Effector memory CD4-positive, alpha-beta T cell (primary cell): ENCODE measurements at regions not wholly inside any gene's neighbourhood (a gene's known extent, or its start where the extent isn't known, plus 50 kb on each side); places are given as distances from the start of the nearest gene placed in this dataset.

Experiments
- DNase-seq, 3 donors: peaks; one replicate each; pipeline ENCODE4 v3.0.0-alpha.2; 2020
- H3K27ac ChIP-seq: 2 replicates; pipeline ENCODE4 v1.7.0; 2013; ENCODE audit warnings: mild to moderate bottlenecking, low read length, moderate library complexity; ENCODE audit not compliant: insufficient read depth, poor library complexity, severe bottlenecking
- H3K27me3 ChIP-seq: replicated peaks from 2 replicates; pipeline ENCODE4 v1.7.0; 2013; ENCODE audit warnings: mild to moderate bottlenecking, low read length; ENCODE audit not compliant: insufficient read depth, control insufficient read depth, poor library complexity, severe bottlenecking
- H3K36me3 ChIP-seq: 2 replicates; pipeline ENCODE4 v1.7.0; 2013; ENCODE audit warnings: mild to moderate bottlenecking, low read length, moderate library complexity; ENCODE audit not compliant: control insufficient read depth, insufficient read depth
- H3K4me1 ChIP-seq: 2 replicates; pipeline ENCODE4 v1.7.0; 2013; ENCODE audit warnings: low read length, mild to moderate bottlenecking; ENCODE audit not compliant: control insufficient read depth, insufficient read depth, poor library complexity, severe bottlenecking
- H3K4me3 ChIP-seq: 2 replicates; pipeline ENCODE4 v1.7.0; 2013; ENCODE audit warnings: low read length, low read depth, mild to moderate bottlenecking; ENCODE audit not compliant: insufficient read depth, poor library complexity, severe bottlenecking
- H3K9me3 ChIP-seq: 2 replicates; pipeline ENCODE4 v1.7.0; 2013; ENCODE audit warnings: mild to moderate bottlenecking, low read length, moderate library complexity; ENCODE audit not compliant: control insufficient read depth

DNA sequence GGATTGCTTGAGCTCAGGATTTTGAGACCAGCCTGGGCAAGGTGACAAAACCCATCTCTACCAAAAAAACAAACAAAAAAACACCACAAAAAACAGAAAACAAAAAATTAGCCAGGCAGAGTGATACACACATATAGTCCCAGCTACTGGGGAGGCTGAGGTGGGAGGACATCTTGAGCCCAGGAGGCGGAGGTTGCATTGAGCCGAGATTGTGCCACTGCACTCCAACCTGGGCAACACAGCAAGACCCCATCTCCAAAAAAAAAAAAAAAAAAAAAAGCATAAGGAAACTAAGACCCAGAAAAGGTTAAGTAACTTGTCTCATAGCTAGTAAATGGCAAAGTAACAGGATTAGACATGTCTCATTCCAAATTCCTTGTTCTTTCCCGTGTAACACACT is 56.3 kb upstream of the PSMA6 start:
- Histone ChIP-seq H3K36me3 (no peaks in the 10 kb centered on the region), H3K27me3 (no peaks in the 10 kb centered on the region), H3K4me3 (no peak overlapping the region), H3K27ac (no peak overlapping the region), H3K4me1 (no peaks in the 10 kb centered on the region), H3K9me3 (no peaks in the 10 kb centered on the region)
- no peak for DNase-seq

GRCh38 chr14:35236806-35237205 is 55.4 kb upstream of the PSMA6 start:
- Histone ChIP-seq H3K4me1 (no peaks in the 10 kb centered on the region), H3K27me3 (no peaks in the 10 kb centered on the region), H3K36me3 (no peaks in the 10 kb centered on the region), H3K9me3 (no peaks in the 10 kb centered on the region), H3K4me3 (no peak overlapping the region), H3K27ac (no peak overlapping the region)
- DNase-seq, result no peak

DNA sequence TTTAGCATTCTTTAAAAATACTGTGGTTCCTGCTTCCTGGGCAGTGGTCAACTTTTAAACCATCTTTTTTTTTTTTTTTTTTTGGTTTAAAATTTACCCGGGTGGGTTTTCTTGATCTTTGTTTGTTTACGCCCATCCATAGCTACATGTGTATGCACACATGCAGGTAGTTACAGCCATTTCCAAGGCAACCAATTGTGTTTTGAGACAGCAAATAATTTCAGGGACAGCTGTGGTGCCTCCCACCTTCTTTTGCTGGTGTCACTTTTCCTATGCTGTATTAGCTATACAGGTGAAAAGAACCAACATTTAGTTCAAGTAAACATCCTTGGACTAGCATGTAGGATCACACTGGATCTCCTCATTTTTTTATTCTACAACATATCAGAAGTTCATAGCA is 52.0 kb upstream of the PSMA6 start:
- Histone ChIP-seq H3K36me3 (no peaks in the 10 kb centered on the region), H3K4me3 (no peak overlapping the region), H3K4me1 (no peaks in the 10 kb centered on the region), H3K9me3 (no peaks in the 10 kb centered on the region), H3K27me3 (no peaks in the 10 kb centered on the region), H3K27ac (no peak overlapping the region)
- DNase-seq, result no peak
